ENCODE measurements at regions not wholly inside any gene's neighbourhood (a gene's known extent, or its start where the extent isn't known, plus 50 kb on each side); places are given as distances from the start of the nearest gene placed in this dataset.
A peak's percentile ranks its signal among the peaks of the same experiment; 100 is the strongest.

- H3K4me3 ChIP-seq (ENCODE audit: low read depth in 1 of 3, low read length in 3 of 3): no peak overlapping the region
- H3K27ac ChIP-seq (ENCODE audit: low read depth in 1 of 3, low read length in 2 of 3): no peak overlapping the region
- no peaks in the 10 kb centered on the region for H3K4me1 ChIP-seq (ENCODE audit: control insufficient read depth in 3 of 3, insufficient read depth in 2 of 3, low read depth in 1 of 3, low read length in 2 of 3)
- 22 to 30% (median 28%) methylated on average over 12 of the region's 12 CpGs for WGBS, 3 donors
- H3K27me3 ChIP-seq (ENCODE audit: control insufficient read depth in 3 of 3, insufficient read depth in 3 of 3, low read length in 3 of 3): no peaks in the 10 kb centered on the region
- H3K9me3 ChIP-seq (ENCODE audit: control insufficient read depth in 2 of 2, insufficient read depth in 1 of 2, low read depth in 1 of 2, low read length in 1 of 2): no peaks in the 10 kb centered on the region
- FAIRE-seq (no peak), DNase-seq (peak; percentile 25 to 49)
- H3K36me3 ChIP-seq (ENCODE audit: control insufficient read depth in 3 of 3, insufficient read depth in 2 of 3, low read depth in 1 of 3, low read length in 3 of 3): no peaks in the 10 kb centered on the region
Observed at GRCh38 chr11:131064373-131064991, 148.2 kb upstream of the SNX19 start.

GRCh38 chr11:131065435-131066413, 149.4 kb upstream of the SNX19 start:
- H3K27ac ChIP-seq (ENCODE audit: low read depth in 1 of 3, low read length in 2 of 3): no peak overlapping the region
- H3K27me3 ChIP-seq (ENCODE audit: control insufficient read depth in 3 of 3, insufficient read depth in 3 of 3, low read length in 3 of 3): no peaks in the 10 kb centered on the region
- H3K4me1 ChIP-seq (ENCODE audit: control insufficient read depth in 3 of 3, insufficient read depth in 2 of 3, low read depth in 1 of 3, low read length in 2 of 3): no peaks in the 10 kb centered on the region
- DNase-seq (no peak), FAIRE-seq (no peak)
- no peaks in the 10 kb centered on the region for H3K36me3 ChIP-seq (ENCODE audit: control insufficient read depth in 3 of 3, insufficient read depth in 2 of 3, low read depth in 1 of 3, low read length in 3 of 3)
- H3K9me3 ChIP-seq (ENCODE audit: control insufficient read depth in 2 of 2, insufficient read depth in 1 of 2, low read depth in 1 of 2, low read length in 1 of 2): no peaks in the 10 kb centered on the region
- 60 to 65% (median 62%) methylated on average over 13 of the region's 13 CpGs for WGBS, 3 donors
- no peak overlapping the region for H3K4me3 ChIP-seq (ENCODE audit: low read depth in 1 of 3, low read length in 3 of 3)

- WGBS, 3 donors: 53 to 63% (median 55%) methylated on average over 7 of the region's 7 CpGs
- H3K27ac ChIP-seq (ENCODE audit: low read depth in 1 of 3, low read length in 2 of 3): no peak overlapping the region
- H3K27me3 ChIP-seq (ENCODE audit: control insufficient read depth in 3 of 3, insufficient read depth in 3 of 3, low read length in 3 of 3): no peaks in the 10 kb centered on the region
- FAIRE-seq (no peak), DNase-seq (no peak)
- no peaks in the 10 kb centered on the region for H3K36me3 ChIP-seq (ENCODE audit: control insufficient read depth in 3 of 3, insufficient read depth in 2 of 3, low read depth in 1 of 3, low read length in 3 of 3)
- H3K4me3 ChIP-seq (ENCODE audit: low read depth in 1 of 3, low read length in 3 of 3): no peak overlapping the region
- no peaks in the 10 kb centered on the region for H3K9me3 ChIP-seq (ENCODE audit: control insufficient read depth in 2 of 2, insufficient read depth in 1 of 2, low read depth in 1 of 2, low read length in 1 of 2)
- H3K4me1 ChIP-seq (ENCODE audit: control insufficient read depth in 3 of 3, insufficient read depth in 2 of 3, low read depth in 1 of 3, low read length in 2 of 3): no peaks in the 10 kb centered on the region
Observed at GRCh38 chr11:131066551-131066950, 150.3 kb upstream of the SNX19 start.

- Histone ChIP-seq H3K36me3 (ENCODE audit: control insufficient read depth in 3 of 3, insufficient read depth in 2 of 3, low read depth in 1 of 3, low read length in 3 of 3) (no peaks in the 10 kb centered on the region), H3K9me3 (ENCODE audit: control insufficient read depth in 2 of 2, insufficient read depth in 1 of 2, low read depth in 1 of 2, low read length in 1 of 2) (no peaks in the 10 kb centered on the region), H3K27me3 (ENCODE audit: control insufficient read depth in 3 of 3, insufficient read depth in 3 of 3, low read length in 3 of 3) (no peaks in the 10 kb centered on the region), H3K27ac (ENCODE audit: low read depth in 1 of 3, low read length in 2 of 3) (no peak overlapping the region), H3K4me1 (ENCODE audit: control insufficient read depth in 3 of 3, insufficient read depth in 2 of 3, low read depth in 1 of 3, low read length in 2 of 3) (no peaks in the 10 kb centered on the region), H3K4me3 (ENCODE audit: low read depth in 1 of 3, low read length in 3 of 3) (no peak overlapping the region)
- WGBS, 3 donors: 83 to 84% (median 84%) methylated on average over 4 of the region's 4 CpGs
- FAIRE-seq: no peak
- no peak for DNase-seq
Observed at GRCh38 chr11:131070365-131070764, 154.1 kb upstream of the SNX19 start.

- DNase-seq (no peak), FAIRE-seq (no peak)
- WGBS, 3 donors: 87 to 92% (median 87%) methylated on average over 2 of the region's 2 CpGs
- Histone ChIP-seq H3K27me3 (ENCODE audit: control insufficient read depth in 3 of 3, insufficient read depth in 3 of 3, low read length in 3 of 3) (no peaks in the 10 kb centered on the region), H3K9me3 (ENCODE audit: control insufficient read depth in 2 of 2, insufficient read depth in 1 of 2, low read depth in 1 of 2, low read length in 1 of 2) (no peaks in the 10 kb centered on the region), H3K27ac (ENCODE audit: low read depth in 1 of 3, low read length in 2 of 3) (no peak overlapping the region), H3K4me3 (ENCODE audit: low read depth in 1 of 3, low read length in 3 of 3) (no peak overlapping the region), H3K36me3 (ENCODE audit: control insufficient read depth in 3 of 3, insufficient read depth in 2 of 3, low read depth in 1 of 3, low read length in 3 of 3) (no peaks in the 10 kb centered on the region), H3K4me1 (ENCODE audit: control insufficient read depth in 3 of 3, insufficient read depth in 2 of 3, low read depth in 1 of 3, low read length in 2 of 3) (no peaks in the 10 kb centered on the region)
Observed at GRCh38 chr11:131073167-131073566, 156.9 kb upstream of the SNX19 start.

- DNase-seq: no peak
- Histone ChIP-seq H3K4me3 (ENCODE audit: low read depth in 1 of 3, low read length in 3 of 3) (no peak overlapping the region), H3K27ac (ENCODE audit: low read depth in 1 of 3, low read length in 2 of 3) (no peak overlapping the region), H3K36me3 (ENCODE audit: control insufficient read depth in 3 of 3, insufficient read depth in 2 of 3, low read depth in 1 of 3, low read length in 3 of 3) (no peaks in the 10 kb centered on the region), H3K9me3 (ENCODE audit: control insufficient read depth in 2 of 2, insufficient read depth in 1 of 2, low read depth in 1 of 2, low read length in 1 of 2) (no peaks in the 10 kb centered on the region), H3K4me1 (ENCODE audit: control insufficient read depth in 3 of 3, insufficient read depth in 2 of 3, low read depth in 1 of 3, low read length in 2 of 3) (no peaks in the 10 kb centered on the region), H3K27me3 (ENCODE audit: control insufficient read depth in 3 of 3, insufficient read depth in 3 of 3, low read length in 3 of 3) (no peaks in the 10 kb centered on the region)
- FAIRE-seq: no peak
- 58 to 71% (median 67%) methylated on average over 3 of the region's 3 CpGs for WGBS, 3 donors
Observed at GRCh38 chr11:131074573-131074972, 158.3 kb upstream of the SNX19 start.

GRCh38 chr11:131077340-131077739, 161.1 kb upstream of the SNX19 start:
- DNase-seq: no peak
- Histone ChIP-seq H3K4me3 (ENCODE audit: low read depth in 1 of 3, low read length in 3 of 3) (no peak overlapping the region), H3K27ac (ENCODE audit: low read depth in 1 of 3, low read length in 2 of 3) (no peak overlapping the region), H3K27me3 (ENCODE audit: control insufficient read depth in 3 of 3, insufficient read depth in 3 of 3, low read length in 3 of 3) (no peaks in the 10 kb centered on the region), H3K36me3 (ENCODE audit: control insufficient read depth in 3 of 3, insufficient read depth in 2 of 3, low read depth in 1 of 3, low read length in 3 of 3) (no peaks in the 10 kb centered on the region), H3K9me3 (ENCODE audit: control insufficient read depth in 2 of 2, insufficient read depth in 1 of 2, low read depth in 1 of 2, low read length in 1 of 2) (no peaks in the 10 kb centered on the region), H3K4me1 (ENCODE audit: control insufficient read depth in 3 of 3, insufficient read depth in 2 of 3, low read depth in 1 of 3, low read length in 2 of 3) (no peaks in the 10 kb centered on the region)
- FAIRE-seq: no peak

- Histone ChIP-seq H3K27me3 (ENCODE audit: control insufficient read depth in 3 of 3, insufficient read depth in 3 of 3, low read length in 3 of 3) (no peaks in the 10 kb centered on the region), H3K27ac (ENCODE audit: low read depth in 1 of 3, low read length in 2 of 3) (no peak overlapping the region), H3K36me3 (ENCODE audit: control insufficient read depth in 3 of 3, insufficient read depth in 2 of 3, low read depth in 1 of 3, low read length in 3 of 3) (no peaks in the 10 kb centered on the region), H3K9me3 (ENCODE audit: control insufficient read depth in 2 of 2, insufficient read depth in 1 of 2, low read depth in 1 of 2, low read length in 1 of 2) (no peaks in the 10 kb centered on the region), H3K4me3 (ENCODE audit: low read depth in 1 of 3, low read length in 3 of 3) (no peak overlapping the region), H3K4me1 (ENCODE audit: control insufficient read depth in 3 of 3, insufficient read depth in 2 of 3, low read depth in 1 of 3, low read length in 2 of 3) (no peaks in the 10 kb centered on the region)
- 54 to 81% (median 78%) methylated on average over 3 of the region's 3 CpGs for WGBS, 3 donors
- no peak for DNase-seq
- FAIRE-seq: no peak
Observed at GRCh38 chr11:131079036-131079435, 162.8 kb upstream of the SNX19 start.
